SK-N-SH treated with all-trans-retinoic acid at 6 μM for 48 hours (cell line): ENCODE measurements at regions not wholly inside any gene's neighbourhood (a gene's known extent, or its start where the extent isn't known, plus 50 kb on each side); places are given as distances from the start of the nearest gene placed in this dataset.

Experiments used
- ATAC-seq: fragments of 200-7000 bp; cut with Tn5 transposase; 3 replicates; pipeline ENCODE4 v1.9.1; 2020; ENCODE audit warnings: mild to moderate bottlenecking, moderate library complexity
- ARNTL ChIP-seq: fragments of 450-650 bp; formaldehyde crosslinking; IDR thresholded peaks from 2 replicates; pipeline ENCODE4 v1.5.0; 2020; ENCODE audit warnings: low read depth, mild to moderate bottlenecking, moderate library complexity, borderline replicate concordance
- BACH2 ChIP-seq: fragments of 250-450 bp; sonication (Bioruptor Pico); IDR thresholded peaks from 2 replicates; pipeline ENCODE4 v1.9.0; 2021; ENCODE audit warnings: mild to moderate bottlenecking, borderline replicate concordance
- CSDC2 ChIP-seq: fragments of 250-450 bp; sonication (Bioruptor Pico); IDR thresholded peaks from 2 replicates; pipeline ENCODE4 v1.5.0; 2020; ENCODE audit warnings: mild to moderate bottlenecking, moderate library complexity
- ESRRG ChIP-seq: fragments of 250-450 bp; sonication (Bioruptor Pico); IDR thresholded peaks from 2 replicates; pipeline ENCODE4 v1.6.1; 2021; ENCODE audit warnings: mild to moderate bottlenecking
- GLIS3 ChIP-seq: fragments of 250-450 bp; sonication (Bioruptor Pico); IDR thresholded peaks from 2 replicates; pipeline ENCODE4 v1.5.0; 2020; ENCODE audit warnings: mild to moderate bottlenecking, moderate library complexity
- ISL1 ChIP-seq: fragments of 250-450 bp; sonication (Bioruptor Pico); IDR thresholded peaks from 2 replicates; pipeline ENCODE4 v2.1.2; 2022; ENCODE audit warnings: mild to moderate bottlenecking, moderate library complexity
- OSR1 ChIP-seq: fragments of 250-450 bp; sonication (Bioruptor Pico); IDR thresholded peaks from 2 replicates; pipeline ENCODE4 v1.8.0; 2022; ENCODE audit warnings: moderate library complexity, mild to moderate bottlenecking, inconsistent platforms
- POU6F1 ChIP-seq: fragments of 250-450 bp; sonication (Bioruptor Pico); IDR thresholded peaks from 2 replicates; pipeline ENCODE4 v1.8.0; 2021; ENCODE audit warnings: low read depth, mild to moderate bottlenecking, moderate library complexity, borderline replicate concordance
- PPARA ChIP-seq: fragments of 250-450 bp; sonication (Bioruptor Pico); IDR thresholded peaks from 2 replicates; pipeline ENCODE4 v1.5.0; 2020; ENCODE audit warnings: mild to moderate bottlenecking, borderline replicate concordance
- RARB ChIP-seq: fragments of 250-450 bp; sonication (Bioruptor Pico); IDR thresholded peaks from 2 replicates; pipeline ENCODE4 v1.8.0; 2021; ENCODE audit warnings: mild to moderate bottlenecking, moderate library complexity
- SNAI2 ChIP-seq: fragments of 250-450 bp; sonication (Bioruptor Pico); IDR thresholded peaks from 2 replicates; pipeline ENCODE4 v1.5.0; 2020; ENCODE audit warnings: mild to moderate bottlenecking, moderate library complexity
- TCF4 ChIP-seq: fragments of 250-450 bp; sonication (Bioruptor Pico); IDR thresholded peaks from 2 replicates; pipeline ENCODE4 v1.8.0; 2021; ENCODE audit warnings: mild to moderate bottlenecking, moderate library complexity, borderline replicate concordance
- TOX ChIP-seq: fragments of 250-450 bp; sonication (Bioruptor Pico); IDR thresholded peaks from 2 replicates; pipeline ENCODE4 v1.8.0; 2021; ENCODE audit warnings: mild to moderate bottlenecking, moderate library complexity, borderline replicate concordance
- TSHZ2 ChIP-seq: fragments of 250-450 bp; sonication (Bioruptor Pico); IDR thresholded peaks from 2 replicates; pipeline ENCODE4 v1.5.0; 2020; ENCODE audit warnings: mild to moderate bottlenecking, moderate library complexity
- ZC3H10 ChIP-seq: fragments of 250-450 bp; sonication (Bioruptor Pico); IDR thresholded peaks from 2 replicates; pipeline ENCODE4 v1.5.1; 2021; ENCODE audit warnings: mild to moderate bottlenecking, moderate library complexity
- ZFP3 ChIP-seq: fragments of 250-450 bp; sonication (Bioruptor Pico); IDR thresholded peaks from 2 replicates; pipeline ENCODE4 v1.5.0; 2020; ENCODE audit warnings: mild to moderate bottlenecking, moderate library complexity
- ZFP30 ChIP-seq: fragments of 450-650 bp; formaldehyde crosslinking; IDR thresholded peaks from 2 replicates; pipeline ENCODE4 v1.5.0; 2022; ENCODE audit warnings: mild to moderate bottlenecking, moderate library complexity
- ZNF565 ChIP-seq: fragments of 450-650 bp; formaldehyde crosslinking; conservative IDR thresholded peaks from 2 replicates; pipeline ENCODE4 v1.5.0; 2020; ENCODE audit warnings: low read depth, mild to moderate bottlenecking, moderate library complexity
- ZNF70 ChIP-seq: fragments of 450-650 bp; formaldehyde crosslinking; IDR thresholded peaks from 2 replicates; pipeline ENCODE4 v1.5.0; 2020; ENCODE audit warnings: mild to moderate bottlenecking, moderate library complexity
- ZNF8 ChIP-seq: fragments of 450-650 bp; formaldehyde crosslinking; IDR thresholded peaks from 2 replicates; pipeline ENCODE4 v1.5.0; 2020; ENCODE audit warnings: mild to moderate bottlenecking, moderate library complexity
- TF ChIP-seq, protein P1 (sequence below): fragments of 250-450 bp; sonication (Bioruptor Pico); IDR thresholded peaks from 2 replicates; pipeline ENCODE4 v1.8.0; 2020; ENCODE audit warnings: mild to moderate bottlenecking, moderate library complexity, borderline replicate concordance

DNA sequence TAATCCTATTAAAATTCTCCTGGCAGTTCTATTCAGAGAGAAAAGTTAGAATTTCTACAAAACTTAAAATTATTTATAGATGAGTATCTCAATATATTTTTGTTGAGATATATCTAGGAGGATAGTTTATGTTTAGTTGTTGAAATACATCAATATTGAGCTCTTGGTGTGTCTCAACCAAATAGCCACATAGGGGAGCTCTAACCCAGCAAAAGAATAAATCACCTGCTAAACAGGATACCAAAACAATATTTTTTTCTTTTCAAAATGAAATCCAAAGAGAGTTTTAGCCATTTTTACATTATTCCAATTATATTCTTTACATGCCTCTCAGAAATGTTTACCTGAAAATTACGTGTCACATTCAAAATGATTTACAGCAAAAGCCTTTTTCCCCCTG lies 954.7 kb downstream of the SLITRK6 start (continued):
- TF ChIP-seq, protein P1, sequence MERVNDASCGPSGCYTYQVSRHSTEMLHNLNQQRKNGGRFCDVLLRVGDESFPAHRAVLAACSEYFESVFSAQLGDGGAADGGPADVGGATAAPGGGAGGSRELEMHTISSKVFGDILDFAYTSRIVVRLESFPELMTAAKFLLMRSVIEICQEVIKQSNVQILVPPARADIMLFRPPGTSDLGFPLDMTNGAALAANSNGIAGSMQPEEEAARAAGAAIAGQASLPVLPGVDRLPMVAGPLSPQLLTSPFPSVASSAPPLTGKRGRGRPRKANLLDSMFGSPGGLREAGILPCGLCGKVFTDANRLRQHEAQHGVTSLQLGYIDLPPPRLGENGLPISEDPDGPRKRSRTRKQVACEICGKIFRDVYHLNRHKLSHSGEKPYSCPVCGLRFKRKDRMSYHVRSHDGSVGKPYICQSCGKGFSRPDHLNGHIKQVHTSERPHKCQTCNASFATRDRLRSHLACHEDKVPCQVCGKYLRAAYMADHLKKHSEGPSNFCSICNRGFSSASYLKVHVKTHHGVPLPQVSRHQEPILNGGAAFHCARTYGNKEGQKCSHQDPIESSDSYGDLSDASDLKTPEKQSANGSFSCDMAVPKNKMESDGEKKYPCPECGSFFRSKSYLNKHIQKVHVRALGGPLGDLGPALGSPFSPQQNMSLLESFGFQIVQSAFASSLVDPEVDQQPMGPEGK: no peak
- TF ChIP-seq BACH2 (CRISPR knock-in tag) (no peak), ZFP3 (no peak), ISL1 (CRISPR knock-in tag) (no peak), ARNTL (CRISPR knock-in tag) (no peak), CSDC2 (no peak)

DNA sequence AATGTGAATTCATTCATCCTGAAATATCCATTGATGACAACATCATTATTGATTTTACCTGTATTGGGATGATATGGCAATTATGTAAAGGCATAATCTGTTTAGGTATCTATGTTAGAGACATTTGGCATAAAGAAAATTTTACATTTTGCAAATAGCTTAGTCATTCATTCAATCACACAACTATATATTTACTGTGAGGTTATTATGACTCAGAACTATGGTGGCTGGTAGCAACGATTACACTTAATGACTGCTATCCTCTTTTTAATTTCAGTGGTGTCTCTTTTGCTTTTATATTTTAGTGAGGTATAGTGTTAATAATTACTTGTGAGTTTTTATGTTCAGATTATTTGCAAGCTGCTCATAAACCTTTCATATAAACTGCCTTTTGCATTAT lies 955.9 kb downstream of the SLITRK6 start:
- no peak for TF ChIP-seq ZFP30 (CRISPR knock-in tag)
- TF ChIP-seq ZC3H10: no peak
- no peak for TF ChIP-seq ZNF565
- no peak for TF ChIP-seq SNAI2 (CRISPR knock-in tag)
- no peak for TF ChIP-seq PPARA (CRISPR knock-in tag)
- no peak for TF ChIP-seq TSHZ2 (CRISPR knock-in tag)
- no peak for TF ChIP-seq ZFP3
- TF ChIP-seq TCF4 (CRISPR knock-in tag): no peak
- no peak for TF ChIP-seq ZNF70
- no peak for TF ChIP-seq BACH2 (CRISPR knock-in tag)
- no peak for TF ChIP-seq TOX
- TF ChIP-seq, protein P1: no peak
- TF ChIP-seq POU6F1: no peak
- no peak for TF ChIP-seq ISL1 (CRISPR knock-in tag)
- no peak for TF ChIP-seq GLIS3 (CRISPR knock-in tag)
- TF ChIP-seq CSDC2: no peak
- no peak for TF ChIP-seq ZNF8 (CRISPR knock-in tag)
- TF ChIP-seq OSR1 (CRISPR knock-in tag): no peak
- TF ChIP-seq ESRRG (CRISPR knock-in tag): no peak
- ATAC-seq: no peak

- no peak for ATAC-seq
- TF ChIP-seq, protein P1: no peak
- no peak for TF ChIP-seq ZFP30 (CRISPR knock-in tag)
- no peak for TF ChIP-seq TCF4 (CRISPR knock-in tag)
- TF ChIP-seq POU6F1: no peak
- TF ChIP-seq ZNF70: no peak
- TF ChIP-seq ZNF565: no peak
- TF ChIP-seq ESRRG (CRISPR knock-in tag): no peak
- TF ChIP-seq CSDC2: no peak
- no peak for TF ChIP-seq GLIS3 (CRISPR knock-in tag)
- TF ChIP-seq OSR1 (CRISPR knock-in tag): no peak
- TF ChIP-seq ARNTL (CRISPR knock-in tag): no peak
- TF ChIP-seq TOX: no peak
- no peak for TF ChIP-seq RARB (CRISPR knock-in tag)
- TF ChIP-seq PPARA (CRISPR knock-in tag): no peak
- TF ChIP-seq TSHZ2 (CRISPR knock-in tag): no peak
- TF ChIP-seq SNAI2 (CRISPR knock-in tag): no peak
- no peak for TF ChIP-seq BACH2 (CRISPR knock-in tag)
- TF ChIP-seq, all 23 proteins: peak for 0
These were observed 951.9 kb upstream of the SLITRK1 start for GRCh38 chr13:84834201-84834600.
